Adrenal gland (tissue), 9 donors: ENCODE measurements at regions not wholly inside any gene's neighbourhood (a gene's known extent, or its start where the extent isn't known, plus 50 kb on each side); places are given as distances from the start of the nearest gene placed in this dataset.

ENCODE experiments used
- DNase-seq, 7 donors: peaks; one replicate each; pipeline ENCODE4 v3.0.0-alpha.2; 2019 to 2020
- H3K27ac ChIP-seq, 5 donors: fragments of 200-600 bp; sonication (generic) in 4 of 5; 1 replicate in 3 of 5; 2 replicates in 2 of 5; pipeline versions ENCODE4 v1.5.1 to v1.8.0; 2016 to 2020; ENCODE audit warnings: mild to moderate bottlenecking in 1 of 5
- H3K27me3 ChIP-seq: fragments of 200-600 bp; 2 replicates; pipeline ENCODE4 v1.8.0; 2021
- H3K36me3 ChIP-seq, 2 donors: fragments of 200-600 bp; replicated peaks in 1 of 2; 1 replicate in 1 of 2; 2 replicates in 1 of 2; pipeline versions ENCODE4 v1.5.1 to v1.8.0; 2018 to 2022
- H3K4me1 ChIP-seq, 2 donors: fragments of 200-600 bp; replicated peaks in 1 of 2; 1 replicate in 1 of 2; 2 replicates in 1 of 2; pipeline versions ENCODE4 v1.5.1 to v1.8.0; 2018 to 2021
- H3K4me3 ChIP-seq, 4 donors: fragments of 200-600 bp; sonication (generic) in 3 of 4; one replicate each; pipeline ENCODE4 v1.5.1; 2016 to 2018
- H3K9me3 ChIP-seq, 3 donors: fragments of 200-600 bp; sonication (generic) in 1 of 3; replicated peaks in 1 of 3; 1 replicate in 2 of 3; 2 replicates in 1 of 3; pipeline versions ENCODE4 v1.5.1 to v1.8.0; 2016 to 2021
- CTCF ChIP-seq, 6 experiments: fragments of 450-650 bp in 4 of 6; fragments of 200-600 bp in 2 of 6; sonication (generic) in 1 of 6; IDR thresholded peaks; 1 replicate in 5 of 6; 2 replicates in 1 of 6; pipeline versions ENCODE4 v1.5.1 to v1.8.0; 2016 to 2021; ENCODE audit warnings: antibody characterized with exemption in 6 of 6, mild to moderate bottlenecking in 2 of 6, moderate library complexity in 1 of 6
- POLR2A ChIP-seq, 2 donors: fragments of 450-650 bp; IDR thresholded peaks; one replicate each; pipeline ENCODE4 v1.6.1; 2017; ENCODE audit warnings: antibody characterized with exemption in 2 of 2, mild to moderate bottlenecking in 2 of 2, moderate library complexity in 1 of 2
- WGBS, 4 donors: extraction: QIAGEN DNeasy Blood & Tissue Kit in 2 of 4; methylation state at CpG; one replicate each; pipeline versions ENCODE4 v1.1.5 to v1.1.7; 2013 to 2017; 5-methylcytosine and 5-hydroxymethylcytosine counted together
- intact Hi-C, 2 donors: fragments of 100-400 bp; cut with DNase I; formaldehyde crosslinking; loops; one replicate each; pipeline versions ENCODE4 v1.14.1 to v1.15.0; 2022 to 2023
- donor health status: healthy with polysubstance abuse.
- donor health status: Bipolar disorder and iron deficiency.
- donor health status: DM: yes; HTN: yes; CAD: no.
- donor health status: DM: no; HTN: no; CAD: no.
- donor health status: DM: no; HTN: no; CAD: no.

- H3K27ac ChIP-seq, result no peak overlapping the region
- intact Hi-C loops, result no loop called here
- no peak for DNase-seq
- no peak overlapping the region for H3K4me3 ChIP-seq
- WGBS, 4 donors, result 59 to 69% (median 63%) methylated on average over 7 of the region's 7 CpGs
- TF ChIP-seq POLR2A (IDR thresholded peaks at IDR 0.05), result no peak
- TF ChIP-seq CTCF (IDR thresholded peaks at IDR 0.05), result no peak
- H3K27me3 ChIP-seq, result no peaks in the 10 kb centered on the region
- no peaks in the 10 kb centered on the region for H3K36me3 ChIP-seq
- no peaks in the 10 kb centered on the region for H3K4me1 ChIP-seq
- no peaks in the 10 kb centered on the region for H3K9me3 ChIP-seq
Measured at GRCh38 chr12:45575823-45576475, 153.6 kb upstream of the ARID2 start.

GRCh38 chr12:45577844-45578399 is 151.6 kb upstream of the ARID2 start:
- no peak for DNase-seq
- H3K36me3 ChIP-seq, result no peaks in the 10 kb centered on the region
- H3K4me1 ChIP-seq, result peaks cover 0 to 2% of the 10 kb centered on the region in 2 donors
- no peak overlapping the region for H3K27ac ChIP-seq
- no peak overlapping the region for H3K4me3 ChIP-seq
- WGBS, 4 donors, result 92 to 95% (median 93%) methylated on average over 3 of the region's 3 CpGs
- intact Hi-C loops, result no loop called here
- no peak for TF ChIP-seq POLR2A (IDR thresholded peaks at IDR 0.05)
- TF ChIP-seq CTCF (IDR thresholded peaks at IDR 0.05), result no peak
- no peaks in the 10 kb centered on the region for H3K9me3 ChIP-seq
- H3K27me3 ChIP-seq, result no peaks in the 10 kb centered on the region

- H3K4me1 ChIP-seq, result peaks cover 0 to 8% of the 10 kb centered on the region in 2 donors
- no peak for DNase-seq
- no peaks in the 10 kb centered on the region for H3K27me3 ChIP-seq
- intact Hi-C loops, result no loop called here
- H3K27ac ChIP-seq, result no peak overlapping the region
- WGBS, 4 donors, result 56 to 71% (median 64%) methylated on average over 2 of the region's 2 CpGs
- no peak overlapping the region for H3K4me3 ChIP-seq
- H3K36me3 ChIP-seq, result no peaks in the 10 kb centered on the region
- no peaks in the 10 kb centered on the region for H3K9me3 ChIP-seq
- TF ChIP-seq CTCF (IDR thresholded peaks at IDR 0.05) (no peak), POLR2A (IDR thresholded peaks at IDR 0.05) (no peak)
Measured at GRCh38 chr12:45580356-45580969, 149.0 kb upstream of the ARID2 start.

GRCh38 chr12:45581112-45581511 is 148.4 kb upstream of the ARID2 start:
- TF ChIP-seq CTCF (IDR thresholded peaks at IDR 0.05), result no peak
- no peak for TF ChIP-seq POLR2A (IDR thresholded peaks at IDR 0.05)
- WGBS, 4 donors, result 63 to 75% (median 66%) methylated on average over 1 of the region's 1 CpG
- Histone ChIP-seq H3K4me3 (no peak overlapping the region), H3K4me1 (peaks cover 0 to 8% of the 10 kb centered on the region in 2 donors), H3K36me3 (no peaks in the 10 kb centered on the region), H3K27me3 (no peaks in the 10 kb centered on the region), H3K27ac (no peak overlapping the region), H3K9me3 (no peaks in the 10 kb centered on the region)
- no peak for DNase-seq
- intact Hi-C loops, result no loop called here
